ENCODE measurements at regions not wholly inside any gene's neighbourhood (a gene's known extent, or its start where the extent isn't known, plus 50 kb on each side); places are given as distances from the start of the nearest gene placed in this dataset.
"Not testable (repeated sequence)": the region's sequence is repeated elsewhere in the genome, so short reads cannot be mapped to it uniquely, and the experiment has no call there.

DNA sequence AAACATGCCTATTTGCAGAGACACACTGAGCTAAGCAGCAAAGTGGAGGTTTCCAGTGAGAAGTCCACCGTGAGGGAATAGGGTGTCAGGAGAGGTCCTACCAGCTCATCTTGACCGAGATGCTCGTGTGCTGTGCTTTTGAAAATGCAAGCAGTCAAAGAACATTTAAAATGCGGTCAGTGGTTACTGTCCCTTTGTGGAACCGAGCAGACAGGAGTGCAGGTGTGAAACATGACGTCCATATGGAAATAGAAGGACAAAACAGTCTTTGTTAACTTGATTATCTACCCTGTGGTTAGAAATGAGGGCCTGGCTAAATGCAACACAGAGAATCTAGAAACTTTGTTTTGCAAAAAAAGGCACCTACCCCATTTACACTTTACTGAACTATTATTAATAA lies 473.3 kb downstream of the SPATA31A6 start:
- not testable (repeated sequence) for DNase-seq (ENCODE audit: low read depth)

DNA sequence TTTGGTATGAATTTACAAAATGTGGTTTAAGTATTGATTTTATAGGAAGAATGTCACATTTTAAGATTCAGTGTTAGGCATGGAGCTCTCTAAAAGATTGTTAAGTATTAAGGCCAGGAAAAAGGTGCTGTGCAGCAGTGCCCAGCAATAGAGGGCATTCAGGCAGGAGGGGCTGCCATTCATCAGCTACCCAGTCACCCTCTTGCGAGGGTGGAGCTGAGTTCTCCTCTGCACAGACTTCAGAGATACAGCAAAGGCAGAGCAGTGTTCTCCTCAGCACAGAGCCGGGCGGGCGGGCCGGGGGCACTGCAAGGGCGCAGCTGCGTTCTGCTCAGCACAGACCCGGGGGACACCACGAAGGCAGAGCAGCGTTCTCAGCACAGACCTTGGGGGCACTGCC lies 474.0 kb downstream of the SPATA31A6 start:
- DNase-seq (ENCODE audit: low read depth), result not testable (repeated sequence)

DNA sequence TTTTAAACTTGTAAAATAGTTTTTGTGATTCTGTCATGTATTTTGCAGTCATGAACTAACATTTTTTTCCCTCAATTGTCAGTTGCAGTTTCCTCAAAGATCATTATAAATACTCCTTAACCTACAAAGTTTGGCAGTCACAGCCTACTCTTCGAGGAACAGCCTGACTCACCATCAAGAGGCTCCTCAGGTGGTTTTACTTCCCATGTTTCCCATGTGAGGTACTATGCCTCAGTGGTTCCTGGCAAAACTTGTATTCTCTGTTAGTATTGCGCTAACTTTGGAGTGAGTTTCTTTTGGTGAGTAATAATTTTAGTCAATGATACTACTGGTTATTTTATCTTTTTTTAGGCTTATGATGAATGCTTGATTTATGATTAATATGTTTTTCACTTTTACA lies 513.7 kb downstream of the SPATA31A6 start:
- DNase-seq (ENCODE audit: low read depth), result not testable (repeated sequence)

DNA sequence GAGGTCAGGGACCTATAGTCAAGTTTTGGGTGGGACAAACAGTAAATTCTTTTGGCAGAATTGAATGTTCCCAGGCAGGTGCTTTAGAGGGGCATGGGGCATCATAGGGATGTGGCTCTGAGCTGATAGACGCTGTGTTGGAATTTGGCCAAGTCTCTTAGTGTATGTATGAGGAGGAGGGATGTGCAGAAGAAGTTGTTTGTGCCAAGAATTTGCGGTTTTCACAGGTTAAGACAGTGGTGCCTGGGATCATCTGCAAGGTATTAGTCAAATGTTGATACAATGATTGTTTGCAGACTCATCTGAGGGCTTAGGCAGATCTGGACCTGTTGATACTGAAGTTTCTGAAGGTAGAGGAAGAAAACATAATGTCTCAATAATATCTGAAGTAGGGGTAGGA lies 519.4 kb downstream of the SPATA31A6 start:
- not testable (repeated sequence) for DNase-seq (ENCODE audit: low read depth)

DNA sequence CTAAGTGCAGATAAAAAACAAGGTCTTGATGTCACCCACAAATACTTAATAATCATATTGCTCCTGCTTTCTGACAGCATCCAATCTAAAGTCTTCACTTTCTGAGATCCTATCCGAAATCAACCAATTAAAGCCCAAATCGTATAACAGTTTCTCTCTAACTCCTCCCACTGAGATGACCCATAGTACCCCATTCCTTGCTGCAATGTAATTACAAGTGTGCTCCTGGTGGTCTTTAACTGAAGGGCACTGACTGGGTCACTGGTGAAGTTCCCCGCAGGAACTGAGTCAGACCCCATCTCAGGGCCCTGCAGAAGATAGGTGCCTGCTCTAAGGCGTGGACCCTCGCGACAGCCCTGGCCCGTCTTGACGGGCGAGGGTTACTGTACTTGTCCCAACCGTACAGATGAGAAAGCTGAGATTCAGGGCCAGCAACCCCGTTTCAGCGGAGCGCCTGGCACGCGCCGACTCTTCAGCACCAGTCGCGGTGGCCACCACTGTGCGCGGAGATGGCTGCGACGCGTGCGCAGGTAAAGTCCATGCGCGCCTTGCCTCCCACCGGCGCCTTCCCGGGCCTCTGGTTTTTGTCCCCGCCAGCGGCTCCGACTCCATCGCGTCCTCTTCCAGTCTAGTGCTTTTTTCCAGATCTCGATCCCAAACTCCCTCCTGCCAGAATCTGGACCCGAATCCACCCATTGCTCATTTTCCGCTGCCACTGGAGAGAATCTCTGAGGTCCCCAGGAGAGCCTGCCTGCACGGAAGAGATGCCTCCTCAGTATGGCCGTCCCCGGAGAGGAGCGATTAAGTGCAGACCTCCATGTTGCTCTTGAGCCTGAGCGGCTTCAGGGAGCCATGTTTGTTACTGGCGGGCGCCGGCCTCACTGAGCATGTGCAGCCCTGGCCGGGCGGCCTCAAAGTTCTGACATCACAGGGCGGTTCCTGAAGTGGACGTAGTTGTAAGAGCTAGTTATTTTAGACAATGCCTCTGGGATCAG lies 541.7 kb downstream of the SPATA31A6 start:
- not testable (repeated sequence) for DNase-seq (ENCODE audit: low read depth)

DNA sequence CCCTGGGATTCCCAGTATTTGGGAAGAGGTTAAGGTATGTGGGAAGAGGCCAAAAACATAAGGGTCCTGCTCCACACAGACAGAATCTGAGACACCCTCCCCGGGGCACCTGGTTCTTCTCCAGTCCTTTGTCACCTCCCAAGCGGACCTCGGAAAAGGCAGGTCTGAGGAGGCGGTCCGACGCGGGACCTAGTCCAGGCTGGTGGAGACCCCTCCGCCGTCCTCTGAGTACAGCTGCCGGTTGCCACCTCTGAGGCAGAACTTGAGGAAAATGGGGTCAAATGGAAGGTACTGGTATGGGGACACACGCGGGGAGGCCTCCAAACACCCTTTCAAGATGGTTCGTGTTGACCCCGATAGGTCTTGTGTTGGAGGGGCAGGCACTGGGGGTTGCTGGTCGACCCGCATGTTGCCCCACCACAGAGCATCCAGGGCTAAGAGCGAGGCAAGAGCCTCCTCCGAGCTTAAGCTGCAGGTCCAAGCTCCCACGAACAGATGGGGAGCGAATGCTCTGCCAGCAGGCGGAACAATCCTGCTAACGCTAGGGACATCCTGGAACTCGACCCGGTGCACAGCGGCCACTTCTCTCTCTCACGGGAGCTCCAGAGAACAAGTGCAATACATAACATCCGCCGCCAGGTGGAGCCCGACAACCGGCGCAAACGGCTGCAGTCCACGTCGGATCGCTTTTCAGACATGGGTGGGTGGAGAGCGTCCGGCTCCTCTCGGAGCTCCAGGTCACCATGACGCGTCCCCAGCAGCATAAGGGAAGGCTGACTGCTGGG lies 559.8 kb downstream of the SPATA31A6 start:
- DNase-seq (ENCODE audit: low read depth), result peak; percentile 92

GRCh38 chr9:42757251-42757650 lies 573.8 kb downstream of the SPATA31A6 start:
- DNase-seq (ENCODE audit: low read depth), result peak; percentile 24

DNA sequence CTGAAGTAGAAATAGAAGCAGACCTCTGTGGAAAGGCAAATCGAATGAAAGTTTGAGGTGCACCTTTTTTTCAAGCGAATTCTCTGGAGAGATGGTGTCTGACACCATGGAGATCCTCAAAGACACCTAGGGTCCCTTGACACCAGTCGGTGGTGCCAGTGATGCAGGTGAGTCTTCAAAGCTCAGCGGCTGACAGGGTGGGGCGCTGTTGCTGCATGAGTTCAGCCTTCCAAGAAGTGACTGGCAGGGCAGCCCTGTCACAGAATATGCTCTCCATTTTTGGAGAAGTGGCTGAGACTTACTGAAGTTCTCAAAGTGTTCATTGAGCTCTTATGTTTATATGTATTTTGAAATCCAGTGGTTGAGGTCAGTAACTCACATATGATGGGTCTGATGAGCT lies 575.9 kb downstream of the SPATA31A6 start:
- peak; percentile 22 for DNase-seq (ENCODE audit: low read depth)

DNA sequence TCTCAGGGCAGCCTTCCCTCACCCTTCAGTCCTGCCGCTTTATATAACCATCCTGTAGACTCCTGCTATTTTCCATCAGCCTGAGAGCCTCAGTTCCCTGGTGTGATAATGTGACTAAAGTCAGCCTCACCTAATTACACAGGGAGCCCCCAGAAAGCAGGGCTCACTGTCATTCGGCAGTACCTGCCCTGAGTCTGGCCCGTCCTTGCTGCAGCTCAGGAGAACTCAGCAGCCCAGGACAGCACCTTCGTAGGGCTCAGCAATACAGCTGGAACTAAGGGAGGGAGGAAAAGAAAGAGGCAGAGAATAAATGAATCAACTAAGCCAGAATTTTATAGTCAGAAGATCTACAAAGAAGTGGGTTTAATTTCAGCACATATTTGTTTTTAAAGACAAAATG lies 598.7 kb downstream of the SPATA31A6 start:
- DNase-seq (ENCODE audit: low read depth), result not testable (repeated sequence)

GRCh38 chr9:42792725-42793124 lies 609.3 kb downstream of the SPATA31A6 start:
- DNase-seq (ENCODE audit: low read depth), result peak; percentile 7

GRCh38 chr9:42798571-42798970 lies 615.1 kb downstream of the SPATA31A6 start:
- DNase-seq (ENCODE audit: low read depth), result not testable (repeated sequence)

GRCh38 chr9:42802716-42803115 lies 619.3 kb downstream of the SPATA31A6 start:
- not testable (repeated sequence) for DNase-seq (ENCODE audit: low read depth)

- peak; percentile 60 for DNase-seq (ENCODE audit: low read depth)
Measured at GRCh38 chr9:42806674-42807073, 623.2 kb downstream of the SPATA31A6 start.

DNA sequence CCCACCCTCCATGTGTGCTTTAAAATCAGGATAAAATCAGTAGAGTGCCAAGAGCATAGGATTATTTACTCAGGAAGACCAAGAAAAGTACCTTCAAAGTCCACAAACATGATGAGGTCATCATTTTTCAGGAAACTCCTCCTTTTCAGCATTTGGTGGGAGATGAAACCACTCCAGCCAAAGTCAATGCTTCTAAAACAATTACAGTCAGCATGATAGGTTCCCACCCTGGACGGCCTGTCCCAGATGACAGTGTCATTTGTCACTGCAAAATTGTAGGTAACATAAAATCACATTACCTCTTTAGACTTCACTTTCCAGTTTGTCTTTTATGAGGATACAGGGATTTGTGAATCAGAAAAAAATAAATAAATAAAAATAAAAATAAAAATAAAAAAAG lies 638.0 kb downstream of the SPATA31A6 start:
- not testable (repeated sequence) for DNase-seq (ENCODE audit: low read depth)

DNA sequence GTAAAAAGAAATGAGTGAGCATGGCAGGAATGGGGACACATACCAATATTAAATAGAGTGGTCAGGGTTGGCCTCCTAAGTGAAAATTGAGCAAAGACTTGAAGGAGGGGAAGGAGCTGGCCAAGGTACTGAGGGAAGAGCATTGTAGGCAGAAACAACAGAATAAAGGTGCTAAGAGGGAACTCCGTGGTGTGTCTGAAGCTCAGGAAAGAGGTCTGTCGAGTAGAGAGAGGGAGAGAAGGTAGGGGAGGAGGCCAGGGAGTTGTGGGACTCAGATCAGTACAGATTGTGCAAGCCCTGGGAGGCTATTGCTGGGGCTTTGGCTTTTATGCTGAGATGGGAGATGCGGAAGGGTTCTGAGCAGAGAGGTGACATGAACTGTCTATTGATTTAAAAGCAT lies 664.7 kb downstream of the SPATA31A6 start:
- DNase-seq (ENCODE audit: low read depth), result not testable (repeated sequence)

GRCh38 chr9:42850896-42851693 lies 667.6 kb downstream of the SPATA31A6 start:
- not testable (repeated sequence) for DNase-seq (ENCODE audit: low read depth)

- not testable (repeated sequence) for DNase-seq (ENCODE audit: low read depth)
Measured at GRCh38 chr9:42851701-42852100, 668.2 kb downstream of the SPATA31A6 start.

DNA sequence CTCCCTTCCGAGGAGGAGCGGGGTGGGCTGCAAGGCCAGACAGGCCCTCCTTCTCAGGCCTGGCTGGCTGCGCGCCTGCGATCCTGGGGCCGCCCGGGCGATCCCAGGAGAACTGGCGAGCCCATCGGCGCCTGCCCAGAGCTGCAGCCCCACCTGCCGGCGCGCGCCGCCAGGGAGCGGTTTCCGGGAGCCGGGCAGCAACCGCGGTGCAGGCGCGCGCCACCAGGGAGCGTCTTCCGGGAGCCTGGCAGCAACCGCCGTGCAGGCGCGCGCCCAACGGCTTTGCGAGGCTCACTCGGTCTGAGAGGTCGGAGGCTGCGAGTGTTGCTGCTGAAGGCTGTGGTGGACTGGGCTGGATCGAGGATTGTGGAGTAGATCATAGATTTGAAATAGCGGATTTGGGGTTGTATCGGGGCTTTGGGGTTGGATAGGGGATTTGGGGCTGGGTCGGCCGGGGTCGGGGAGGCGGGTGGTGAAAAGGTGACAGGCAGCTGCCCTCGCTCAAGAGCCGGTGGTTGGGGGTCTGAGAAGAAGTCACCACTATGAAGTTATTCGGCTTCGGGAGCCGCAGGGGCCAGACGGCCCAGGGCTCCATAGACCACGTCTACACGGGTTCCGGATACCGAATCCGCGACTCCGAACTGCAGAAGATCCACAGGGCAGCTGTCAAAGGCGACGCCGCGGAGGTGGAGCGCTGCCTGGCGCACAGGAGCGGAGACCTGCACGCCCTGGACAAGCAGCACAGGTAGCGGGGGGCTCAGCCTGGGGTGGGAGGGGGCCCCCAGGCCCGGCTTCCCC lies 668.9 kb downstream of the SPATA31A6 start:
- peak; percentile 73 for DNase-seq (ENCODE audit: low read depth)

- DNase-seq (ENCODE audit: low read depth), result not testable (repeated sequence)
Measured at GRCh38 chr9:42860133-42860532, 676.7 kb downstream of the SPATA31A6 start.

DNA sequence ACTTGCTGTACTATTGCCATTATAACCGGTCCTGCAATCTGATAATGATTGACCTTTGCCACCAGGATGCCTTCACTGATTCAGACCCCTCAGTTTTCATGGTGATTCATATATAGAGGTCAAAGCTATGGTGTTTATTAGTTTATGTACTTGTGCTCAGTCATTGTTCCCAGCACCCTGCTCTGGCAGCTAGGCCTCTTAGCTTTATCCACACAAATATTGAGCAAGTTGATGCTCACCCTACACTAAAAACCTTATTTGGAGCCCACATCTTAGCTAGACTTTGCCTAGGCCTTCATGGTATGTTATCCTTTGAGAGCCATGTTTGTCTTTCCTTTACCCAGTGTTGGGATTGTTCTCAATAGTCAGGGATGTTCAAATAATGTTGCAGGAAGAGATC lies 679.0 kb downstream of the SPATA31A6 start:
- not testable (repeated sequence) for DNase-seq (ENCODE audit: low read depth)

All from Daoy (cell line).